ENCODE measurements at regions not wholly inside any gene's neighbourhood (a gene's known extent, or its start where the extent isn't known, plus 50 kb on each side); places are given as distances from the start of the nearest gene placed in this dataset.

GRCh38 chr21:16176570-16176969 lies 446.8 kb downstream of the USP25 start:
- DNase-seq (ENCODE audit: low read depth in 4 of 4, low spot score in 1 of 4), result no peak

GRCh38 chr21:16177532-16177931 lies 447.8 kb downstream of the USP25 start:
- no peak for DNase-seq (ENCODE audit: low read depth in 4 of 4, low spot score in 1 of 4)

GRCh38 chr21:16179773-16180172 lies 450.0 kb downstream of the USP25 start:
- DNase-seq (ENCODE audit: low read depth in 4 of 4, low spot score in 1 of 4), result no peak

DNA sequence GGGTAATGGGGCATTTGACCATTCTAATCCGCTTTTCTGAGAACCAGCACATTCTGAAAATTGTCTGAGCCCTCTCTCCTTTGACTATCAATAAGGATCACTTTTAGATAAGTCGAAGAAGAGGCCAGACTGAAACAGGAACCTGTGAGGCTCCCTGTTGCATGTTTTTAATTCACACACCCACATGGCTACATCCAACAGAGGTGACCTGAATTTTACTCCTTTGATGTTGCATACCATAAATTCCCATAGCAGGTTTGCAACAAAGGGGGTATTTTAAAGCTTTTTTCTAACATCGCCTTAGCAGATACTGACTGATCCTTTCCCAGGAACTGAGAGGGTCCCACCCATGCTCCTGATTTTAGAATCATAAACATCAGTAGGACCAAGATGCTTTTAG lies 450.8 kb downstream of the USP25 start:
- DNase-seq (ENCODE audit: low read depth in 4 of 4, low spot score in 1 of 4), result no peak

GRCh38 chr21:16181018-16181417 lies 451.2 kb downstream of the USP25 start:
- no peak for DNase-seq (ENCODE audit: low read depth in 4 of 4, low spot score in 1 of 4)

DNA sequence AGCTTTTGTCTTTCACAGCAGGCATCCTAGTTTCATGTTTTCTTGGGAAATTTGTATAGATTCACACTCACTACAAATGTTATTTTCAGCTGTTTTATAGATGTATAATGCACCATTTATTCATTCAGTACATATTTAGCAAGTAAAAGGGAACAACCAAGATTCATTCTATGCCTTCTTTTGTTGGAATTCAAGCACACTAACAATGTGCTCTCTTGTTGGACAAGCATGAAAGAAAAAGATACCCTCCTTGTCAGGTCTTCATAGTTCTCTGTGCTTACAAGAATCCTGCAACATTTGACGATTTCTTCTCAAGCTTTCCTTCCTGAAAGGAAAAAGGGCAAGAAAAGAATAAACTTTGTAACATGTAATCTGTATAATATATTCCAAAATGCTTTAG lies 456.0 kb downstream of the USP25 start:
- no peak for DNase-seq (ENCODE audit: low read depth in 4 of 4, low spot score in 1 of 4)

DNA sequence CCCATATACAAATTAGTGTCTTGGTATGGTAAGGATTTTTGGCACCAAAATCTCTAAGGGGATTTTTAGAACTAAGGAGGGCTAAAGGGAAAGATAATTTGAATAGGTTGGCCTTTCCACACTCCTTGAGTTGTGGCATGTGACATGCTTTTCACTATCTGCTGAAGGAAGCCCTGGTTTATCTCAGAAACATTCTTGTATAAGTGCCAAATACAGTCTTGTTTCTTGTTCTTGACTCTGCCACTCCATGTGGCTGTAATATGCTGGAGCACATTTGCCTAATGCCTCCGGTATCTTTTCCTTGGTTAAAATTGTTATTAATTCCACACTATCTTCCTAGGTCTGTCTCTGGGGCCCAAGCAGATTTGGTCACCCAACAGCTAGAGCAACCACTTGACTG lies 457.0 kb downstream of the USP25 start:
- no peak for DNase-seq (ENCODE audit: low read depth in 4 of 4, low spot score in 1 of 4)

- no peak for DNase-seq (ENCODE audit: low read depth in 4 of 4, low spot score in 1 of 4)
Measured at GRCh38 chr21:16187603-16188301, 458.0 kb downstream of the USP25 start.

DNA sequence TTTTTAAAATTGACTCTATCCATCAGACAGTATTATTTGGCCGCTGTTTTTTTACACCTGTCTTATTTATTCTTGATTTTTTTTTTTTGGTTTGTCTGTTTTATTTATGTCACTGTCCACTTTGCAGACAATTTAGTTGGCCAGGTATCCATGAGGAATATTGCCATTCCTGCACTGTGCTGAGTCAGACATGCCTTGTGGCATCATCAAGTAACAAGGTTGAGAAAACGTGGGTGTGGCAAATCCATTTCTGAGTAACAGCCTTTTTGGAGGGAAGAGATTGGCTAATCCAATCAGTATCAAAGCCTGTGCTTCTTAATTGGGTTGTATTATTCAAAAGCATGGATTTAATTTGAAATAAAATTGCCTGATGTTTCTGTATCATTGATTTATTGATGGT lies 463.1 kb downstream of the USP25 start:
- DNase-seq (ENCODE audit: low read depth in 4 of 4, low spot score in 1 of 4), result no peak

GRCh38 chr21:16193496-16194094 lies 463.8 kb downstream of the USP25 start:
- no peak for DNase-seq (ENCODE audit: low read depth in 4 of 4, low spot score in 1 of 4)

- DNase-seq (ENCODE audit: low read depth in 4 of 4, low spot score in 1 of 4), result peak in 1 of 4 experiments; percentile 0
Measured at GRCh38 chr21:16194095-16194787, 464.5 kb downstream of the USP25 start.

DNA sequence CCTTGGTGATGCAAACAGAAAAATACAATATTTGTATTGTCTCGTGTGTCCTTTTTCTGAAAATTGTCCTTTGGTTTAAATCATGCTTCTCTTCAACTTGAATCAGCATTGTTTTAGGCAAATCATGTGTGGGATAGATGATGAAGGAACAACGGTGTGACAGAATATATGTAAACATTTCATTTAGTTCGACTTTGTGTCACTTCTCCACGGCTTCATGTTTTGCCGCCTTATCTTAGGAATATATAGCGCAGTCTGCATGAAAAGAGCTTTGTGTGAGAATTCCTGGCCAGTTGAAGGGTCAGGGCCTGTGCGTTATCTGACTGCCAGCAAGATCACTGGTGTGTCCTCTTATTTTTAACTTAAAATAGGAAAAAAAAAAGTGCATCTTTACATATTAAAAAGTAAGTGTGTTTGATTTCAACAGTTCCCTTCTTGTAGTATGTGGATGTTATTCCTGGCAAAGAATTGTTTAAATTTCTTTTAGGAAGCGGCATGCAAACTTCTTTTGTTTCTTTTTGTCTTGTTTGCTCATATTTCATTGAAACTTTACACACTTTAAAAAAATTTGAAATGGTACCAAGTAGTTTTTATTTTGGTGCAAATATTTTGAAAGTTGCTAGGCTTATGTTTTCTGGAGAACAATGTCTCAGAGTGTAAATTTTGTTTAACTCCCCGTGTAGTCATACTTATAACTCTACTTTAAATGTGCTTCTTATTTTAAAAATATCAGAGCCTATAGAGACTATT lies 465.2 kb downstream of the USP25 start:
- DNase-seq (ENCODE audit: low read depth in 4 of 4, low spot score in 1 of 4), result no peak

DNA sequence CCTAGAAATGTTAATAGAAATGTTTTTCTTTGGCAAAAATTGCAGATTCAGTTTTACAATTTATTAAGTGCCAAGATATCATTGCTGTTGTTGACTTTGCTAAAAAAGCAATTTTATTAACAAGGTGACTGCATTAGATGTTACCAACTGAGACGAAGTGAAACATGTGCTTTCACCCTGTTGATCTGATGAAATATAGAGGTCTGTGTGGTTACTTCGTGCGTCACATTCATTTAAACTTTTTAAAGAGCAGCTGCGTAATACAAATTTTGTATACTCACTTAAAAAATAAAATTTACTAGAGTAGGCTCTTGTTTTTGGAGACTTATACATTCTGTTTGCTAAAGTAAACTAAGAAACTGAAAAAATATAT lies 465.7 kb downstream of the USP25 start:
- DNase-seq (ENCODE audit: low read depth in 4 of 4, low spot score in 1 of 4), result no peak

GRCh38 chr21:16196001-16196400 lies 466.2 kb downstream of the USP25 start:
- no peak for DNase-seq (ENCODE audit: low read depth in 4 of 4, low spot score in 1 of 4)

GRCh38 chr21:16198546-16198945 lies 468.8 kb downstream of the USP25 start:
- no peak for DNase-seq (ENCODE audit: low read depth in 4 of 4, low spot score in 1 of 4)

GRCh38 chr21:16199539-16199938 lies 469.8 kb downstream of the USP25 start:
- no peak for DNase-seq (ENCODE audit: low read depth in 4 of 4, low spot score in 1 of 4)

DNA sequence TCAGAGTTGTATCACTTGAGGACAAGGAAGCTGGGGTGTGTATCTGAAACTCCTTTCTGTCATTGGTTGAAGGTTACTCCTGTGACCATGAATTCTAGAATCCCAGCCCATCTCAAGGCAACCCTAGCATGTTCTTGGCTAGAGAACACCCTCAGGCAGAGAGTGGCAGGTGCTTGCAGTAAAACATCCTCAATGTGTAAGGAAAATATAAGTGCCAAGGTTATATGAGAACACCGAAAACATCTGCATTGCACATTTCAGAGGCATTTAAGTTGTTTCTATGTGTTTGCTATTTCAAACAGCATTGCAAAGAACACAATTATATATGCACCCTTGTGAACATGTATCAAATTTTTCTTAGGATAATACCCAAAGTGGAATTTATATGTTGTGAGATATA lies 471.9 kb downstream of the USP25 start:
- no peak for DNase-seq (ENCODE audit: low read depth in 4 of 4, low spot score in 1 of 4)

DNA sequence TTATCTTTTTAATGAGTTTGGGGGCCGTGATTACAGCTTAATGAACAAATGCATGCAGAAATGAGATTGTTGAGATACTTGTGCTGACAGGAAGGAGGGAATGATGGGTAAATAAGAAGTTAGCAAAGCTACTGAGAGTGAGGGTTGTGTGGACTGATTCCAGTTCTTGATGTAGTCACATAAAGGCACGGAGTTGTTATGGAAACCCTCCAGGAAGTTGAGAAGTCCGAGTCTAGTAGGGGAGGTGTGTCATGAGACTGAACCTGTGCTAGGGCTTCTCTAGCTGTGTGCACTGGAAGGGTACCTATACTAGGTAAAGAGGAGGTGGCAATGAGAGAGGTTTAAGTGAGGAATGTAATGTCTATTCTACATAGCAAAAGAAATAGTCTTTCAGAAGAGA lies 475.7 kb downstream of the USP25 start:
- DNase-seq (ENCODE audit: low read depth in 4 of 4, low spot score in 1 of 4), result no peak

- DNase-seq (ENCODE audit: low read depth in 4 of 4, low spot score in 1 of 4), result no peak
Measured at GRCh38 chr21:16211339-16212303, 481.8 kb downstream of the USP25 start.

DNA sequence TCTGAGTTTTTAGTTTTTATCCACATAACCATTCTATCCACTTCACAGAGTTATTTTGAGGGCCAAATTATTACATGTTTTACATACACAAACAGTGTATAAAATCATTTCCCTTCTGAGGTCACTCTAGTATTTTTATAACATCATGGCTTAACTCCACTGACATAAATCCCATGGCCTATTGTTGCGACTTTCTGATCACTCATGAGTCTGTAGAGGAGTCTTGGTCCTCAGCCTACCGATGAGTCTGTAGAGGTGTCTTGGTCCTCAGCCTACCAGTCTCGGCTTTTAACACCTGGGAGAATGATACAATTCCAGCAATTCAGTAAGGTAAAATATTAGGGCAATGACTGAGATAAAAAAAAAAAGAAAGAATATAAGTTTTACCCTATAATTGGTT lies 483.7 kb downstream of the USP25 start:
- DNase-seq (ENCODE audit: low read depth in 4 of 4, low spot score in 1 of 4), result no peak

DNA sequence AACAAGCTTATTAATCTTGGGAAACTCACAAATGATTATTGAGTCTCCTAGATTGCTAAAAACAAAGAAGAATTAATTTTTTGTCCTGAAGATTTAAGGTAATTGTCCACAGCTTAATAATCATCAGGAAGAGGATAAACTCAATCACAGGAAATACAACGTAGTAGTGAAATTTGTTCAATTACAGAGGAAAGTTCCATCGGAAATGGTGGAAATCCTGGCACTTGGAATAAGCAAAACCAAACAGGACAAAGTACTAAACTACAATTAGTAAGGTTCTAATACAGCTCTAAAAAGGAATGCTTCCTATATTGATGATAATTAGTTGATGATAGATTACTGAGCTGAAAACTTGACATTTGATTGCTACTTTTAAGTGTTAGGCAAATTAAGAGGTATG lies 485.4 kb downstream of the USP25 start:
- no peak for DNase-seq (ENCODE audit: low read depth in 4 of 4, low spot score in 1 of 4)

Measured in stimulated activated CD4-positive, alpha-beta T cell treated with anti-CD3 and anti-CD28 coated beads, Interleukin-1b, Interleukin-23, amount 100 ng/mL, for 24 hours (primary cell).